Astrocyte of the spinal cord (primary cell): ENCODE measurements at regions not wholly inside any gene's neighbourhood (a gene's known extent, or its start where the extent isn't known, plus 50 kb on each side); places are given as distances from the start of the nearest gene placed in this dataset.
"Not testable (repeated sequence)": the region's sequence is repeated elsewhere in the genome, so short reads cannot be mapped to it uniquely, and the experiment has no call there.

Source experiments
- DNase-seq: peaks from one replicate; pipeline ENCODE4 v3.0.0; 2011; ENCODE audit warnings: low read depth, low spot score
- H3K4me3 ChIP-seq: 2 replicates; pipeline ENCODE4 v1.5.1; 2011; ENCODE audit warnings: low read depth, mild to moderate bottlenecking, low read length, moderate library complexity
- CTCF ChIP-seq: IDR thresholded peaks from 2 replicates; pipeline ENCODE4 v1.5.1; 2012; ENCODE audit warnings: low read depth, mild to moderate bottlenecking, low read length, inconsistent platforms
- in situ Hi-C: cut with HindIII; loops from 2 replicates; pipeline ENCODE4 v1.10.0; 2017; ENCODE audit warnings: low sequenced_read_pairs

- in situ Hi-C loops: no loop called here
- H3K4me3 ChIP-seq: no peak overlapping the region
- no peak for TF ChIP-seq CTCF
- no peak for DNase-seq
Observed at GRCh38 chr10:26365681-26366358, 72.3 kb upstream of the APBB1IP start.

DNA sequence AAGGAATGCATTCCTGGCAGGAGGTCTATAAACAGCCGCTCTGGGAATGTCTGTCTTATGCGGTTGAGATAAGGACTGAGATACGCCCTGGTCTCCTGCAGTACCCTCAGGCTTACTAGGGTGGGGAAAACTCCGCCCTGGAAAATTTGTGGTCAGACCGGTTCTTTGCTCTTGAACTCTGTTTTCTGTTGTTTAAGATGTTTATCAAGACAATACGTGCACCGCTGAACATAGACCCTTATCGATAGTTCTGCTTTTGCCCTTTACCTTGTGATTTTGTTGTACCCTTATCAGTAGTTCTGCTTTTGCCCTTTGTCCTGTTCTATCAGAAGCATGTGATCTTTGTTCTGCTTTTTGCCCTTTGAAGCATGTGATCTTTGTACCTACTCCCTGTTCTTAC, 71.1 kb upstream of the APBB1IP start:
- in situ Hi-C loops, H3K4me3 ChIP-seq, DNase-seq: not testable (repeated sequence)

- in situ Hi-C loops: no loop called here
- no peak overlapping the region for H3K4me3 ChIP-seq
- DNase-seq: peak; percentile 17
- TF ChIP-seq CTCF: no peak
Observed at GRCh38 chr10:26367771-26368170, 70.4 kb upstream of the APBB1IP start.

DNA sequence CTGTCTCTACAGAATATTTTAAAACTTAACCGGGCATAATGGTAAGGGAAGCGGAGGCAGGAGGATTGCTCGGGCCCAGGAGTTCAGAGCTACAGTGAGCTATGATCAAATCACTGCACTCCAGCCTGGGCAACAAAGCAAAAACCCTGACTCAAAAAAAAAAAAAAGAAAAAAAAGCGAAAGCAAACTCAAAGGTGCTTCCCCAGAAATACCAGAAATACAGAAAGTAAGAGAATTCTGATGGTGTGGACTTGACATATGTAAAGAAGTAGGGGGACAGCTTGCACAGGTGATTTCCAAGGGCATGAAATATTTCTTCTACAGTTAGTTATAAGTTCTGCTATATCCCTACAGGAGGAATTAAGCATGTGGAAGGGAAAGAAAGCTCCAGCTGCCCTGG, 69.7 kb upstream of the APBB1IP start:
- no peak overlapping the region for H3K4me3 ChIP-seq
- DNase-seq: no peak
- in situ Hi-C loops: no loop called here
- TF ChIP-seq CTCF: no peak

DNA sequence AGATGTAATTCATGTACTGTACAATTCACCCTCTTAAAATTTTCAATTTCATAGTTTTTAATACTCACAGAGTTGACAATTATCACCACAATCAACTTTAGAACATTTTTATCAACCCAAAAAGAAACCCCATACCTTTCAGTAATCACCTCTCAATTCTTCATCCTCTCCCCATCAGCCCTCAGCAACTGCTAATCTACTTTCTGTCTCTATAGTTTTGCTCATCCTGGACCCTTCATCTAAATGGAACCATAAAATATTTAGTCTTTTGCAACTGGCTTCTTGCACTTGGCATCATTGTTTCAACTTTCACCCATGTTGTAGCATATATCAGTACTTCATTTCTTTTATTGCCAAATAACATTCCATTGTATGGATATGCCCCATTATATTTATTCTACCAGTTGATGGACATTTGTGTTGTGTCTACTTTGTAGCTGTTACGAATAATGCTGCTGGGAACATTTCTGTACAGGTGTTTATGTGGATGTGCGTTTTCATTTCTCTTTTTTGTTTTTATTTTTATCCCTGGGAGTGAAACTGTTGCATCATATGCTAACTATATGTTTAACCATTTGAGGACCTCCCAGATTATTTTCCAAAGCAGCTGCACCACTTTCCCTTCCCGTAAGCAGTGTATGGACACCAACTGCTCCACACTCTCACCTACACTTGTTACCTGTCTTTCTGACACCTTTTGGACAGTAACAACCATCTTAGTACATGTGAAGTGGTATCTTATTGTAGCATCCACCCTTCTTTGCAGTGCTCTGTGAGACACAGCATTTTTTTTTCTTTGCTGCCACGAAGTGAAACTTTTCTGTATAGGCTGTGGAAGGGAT, 65.4 kb upstream of the APBB1IP start:
- in situ Hi-C loops: no loop called here
- no peak for DNase-seq
- TF ChIP-seq CTCF: no peak
- no peak overlapping the region for H3K4me3 ChIP-seq

- no peak for TF ChIP-seq CTCF
- H3K4me3 ChIP-seq: no peak overlapping the region
- DNase-seq: no peak
- in situ Hi-C loops: no loop called here
Observed at GRCh38 chr10:26374426-26374825, 63.7 kb upstream of the APBB1IP start.

DNA sequence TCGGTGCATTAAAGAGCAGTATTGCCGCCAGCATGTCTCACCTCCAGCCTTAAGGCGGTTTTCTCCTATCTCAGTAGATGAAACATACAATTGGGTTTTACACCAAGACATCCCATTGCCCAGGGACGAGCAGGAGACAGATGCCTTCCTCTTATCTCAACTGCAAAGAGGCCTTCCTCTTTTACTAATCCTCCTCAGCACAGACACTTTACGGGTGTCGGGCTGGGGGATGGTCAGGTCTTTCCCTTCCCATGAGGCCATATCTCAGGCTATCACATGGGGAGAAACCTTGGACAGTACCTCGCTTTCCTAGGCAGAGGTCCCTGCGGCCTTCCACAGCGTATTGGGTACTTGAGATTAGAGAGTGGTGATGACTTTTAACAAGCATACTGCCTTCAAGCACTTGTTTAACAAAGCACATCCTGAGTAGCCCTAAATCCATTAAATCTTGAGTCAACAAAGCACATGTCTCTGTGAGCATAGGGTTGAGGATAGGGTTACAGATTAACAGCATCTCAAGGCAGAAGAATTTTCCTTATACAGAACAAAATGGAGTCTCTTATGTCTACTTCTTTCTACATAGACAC, 60.8 kb upstream of the APBB1IP start:
- H3K4me3 ChIP-seq, in situ Hi-C loops, DNase-seq: not testable (repeated sequence)
